ENCODE measurements at regions not wholly inside any gene's neighbourhood (a gene's known extent, or its start where the extent isn't known, plus 50 kb on each side); places are given as distances from the start of the nearest gene placed in this dataset.

GRCh38 chr3:178169421-178169820 lies 366.8 kb upstream of the KCNMB2 start:
- H3K4me3 ChIP-seq (ENCODE audit: control insufficient read depth, low read depth, low read length) = no peak overlapping the region
- TF ChIP-seq CTCF (IDR thresholded peaks at IDR 0.05; ENCODE audit: control insufficient read depth, insufficient read depth, low read depth, low read length, missing control alignments) = no peak
- no peak for DNase-seq (ENCODE audit: low read depth)

- DNase-seq (ENCODE audit: low read depth) = peak; percentile 62
- H3K4me3 ChIP-seq (ENCODE audit: control insufficient read depth, low read depth, low read length) = no peak overlapping the region
- TF ChIP-seq CTCF (IDR thresholded peaks at IDR 0.05; ENCODE audit: control insufficient read depth, insufficient read depth, low read depth, low read length, missing control alignments) = no peak
Observed at GRCh38 chr3:178170698-178171535, 365.3 kb upstream of the KCNMB2 start.

- DNase-seq (ENCODE audit: low read depth) = no peak
- TF ChIP-seq CTCF (IDR thresholded peaks at IDR 0.05; ENCODE audit: control insufficient read depth, insufficient read depth, low read depth, low read length, missing control alignments) = no peak
- no peak overlapping the region for H3K4me3 ChIP-seq (ENCODE audit: control insufficient read depth, low read depth, low read length)
Observed at GRCh38 chr3:178172121-178172520, 364.1 kb upstream of the KCNMB2 start.

GRCh38 chr3:178174201-178174915 lies 361.9 kb upstream of the KCNMB2 start:
- H3K4me3 ChIP-seq (ENCODE audit: control insufficient read depth, low read depth, low read length) = no peak overlapping the region
- no peak for DNase-seq (ENCODE audit: low read depth)
- no peak for TF ChIP-seq CTCF (IDR thresholded peaks at IDR 0.05; ENCODE audit: control insufficient read depth, insufficient read depth, low read depth, low read length, missing control alignments)

GRCh38 chr3:178181088-178181487 lies 355.1 kb upstream of the KCNMB2 start:
- H3K4me3 ChIP-seq (ENCODE audit: control insufficient read depth, low read depth, low read length) = no peak overlapping the region
- TF ChIP-seq CTCF (IDR thresholded peaks at IDR 0.05; ENCODE audit: control insufficient read depth, insufficient read depth, low read depth, low read length, missing control alignments) = no peak
- no peak for DNase-seq (ENCODE audit: low read depth)

GRCh38 chr3:178181784-178182183 lies 354.5 kb upstream of the KCNMB2 start:
- H3K4me3 ChIP-seq (ENCODE audit: control insufficient read depth, low read depth, low read length) = no peak overlapping the region
- no peak for TF ChIP-seq CTCF (IDR thresholded peaks at IDR 0.05; ENCODE audit: control insufficient read depth, insufficient read depth, low read depth, low read length, missing control alignments)
- DNase-seq (ENCODE audit: low read depth) = no peak
